SU-DHL-6 (cell line): ENCODE measurements at regions not wholly inside any gene's neighbourhood (a gene's known extent, or its start where the extent isn't known, plus 50 kb on each side); places are given as distances from the start of the nearest gene placed in this dataset.

Experiments
- H2AFZ ChIP-seq: fragments of 200-600 bp; sonication (generic); 2 replicates; pipeline ENCODE4 v1.6.1; 2014; ENCODE audit warnings: low read depth, mild to moderate bottlenecking, moderate library complexity, mixed read lengths, antibody characterized with exemption, low read length; ENCODE audit not compliant: severe bottlenecking
- H3F3A ChIP-seq: fragments of 200-600 bp; shearing (Covaris generic); 2 replicates; pipeline ENCODE4 v1.6.0; 2016; ENCODE audit warnings: antibody characterized with exemption, mild to moderate bottlenecking; ENCODE audit not compliant: insufficient read depth
- H3K27ac ChIP-seq: fragments of 200-600 bp; sonication (generic); 2 replicates; pipeline ENCODE4 v1.5.1; 2016; ENCODE audit warnings: low read depth, mild to moderate bottlenecking, low read length, moderate library complexity, mixed read lengths
- H3K27me3 ChIP-seq: fragments of 200-600 bp; sonication (generic), shearing (Covaris generic); 2 replicates; pipeline ENCODE4 v1.6.0; 2014; ENCODE audit warnings: mild to moderate bottlenecking, low read length
- H3K36me3 ChIP-seq: fragments of 200-600 bp; sonication (generic); 2 replicates; pipeline ENCODE4 v1.6.1; 2014; ENCODE audit warnings: mild to moderate bottlenecking, low read length, mixed read lengths
- H3K4me2 ChIP-seq: fragments of 300-600, 200-600 bp; shearing (Covaris generic), sonication (generic); 2 replicates; pipeline ENCODE4 v1.6.0; 2014; ENCODE audit warnings: low read length, low read depth, mild to moderate bottlenecking; ENCODE audit not compliant: poor library complexity, severe bottlenecking
- H3K4me3 ChIP-seq: fragments of 200-600 bp; sonication (generic); 2 replicates; pipeline ENCODE4 v1.5.1; 2014; ENCODE audit warnings: antibody characterized with exemption, low read length, mild to moderate bottlenecking, mixed read lengths; ENCODE audit not compliant: insufficient read depth, poor library complexity, severe bottlenecking
- H3K79me2 ChIP-seq: fragments of 200-600 bp; sonication (generic); 2 replicates; pipeline ENCODE4 v1.6.1; 2014; ENCODE audit warnings: mild to moderate bottlenecking, low read length, moderate library complexity; ENCODE audit not compliant: insufficient read depth
- H3K9ac ChIP-seq: fragments of 200-600 bp; sonication (generic); 2 replicates; pipeline ENCODE4 v1.7.0; 2014; ENCODE audit warnings: mild to moderate bottlenecking, low read length
- H3K9me2 ChIP-seq: fragments of 200-600 bp; sonication (generic); replicated peaks from 2 replicates; pipeline ENCODE4 v1.6.1; 2014; ENCODE audit warnings: low read length; ENCODE audit not compliant: insufficient read depth
- H3K9me3 ChIP-seq: fragments of 200-600 bp; sonication (generic); 2 replicates; pipeline ENCODE4 v1.6.1; 2014; ENCODE audit warnings: low read length, mixed read lengths; ENCODE audit not compliant: insufficient read depth
- H4K20me1 ChIP-seq: fragments of 200-600 bp; sonication (generic); 2 replicates; pipeline ENCODE4 v1.6.1; 2014; ENCODE audit warnings: low read depth, mild to moderate bottlenecking, antibody characterized with exemption, low read length, moderate library complexity, mixed read lengths
- EZH2phosphoT487 ChIP-seq: fragments of 200-600 bp; sonication (generic), shearing (Covaris generic); conservative IDR thresholded peaks from 2 replicates; pipeline ENCODE4 v1.6.1; 2018; ENCODE audit warnings: mild to moderate bottlenecking, antibody characterized with exemption, low read length, moderate library complexity, mixed read lengths
- TF ChIP-seq, protein P1 (sequence below): fragments of 200-600 bp; sonication (generic); IDR thresholded peaks from one replicate; pipeline ENCODE4 v1.5.1; 2017; ENCODE audit warnings: antibody characterized with exemption, mild to moderate bottlenecking, low read length, moderate library complexity; ENCODE audit not compliant: insufficient read depth, poor library complexity, severe bottlenecking

DNA sequence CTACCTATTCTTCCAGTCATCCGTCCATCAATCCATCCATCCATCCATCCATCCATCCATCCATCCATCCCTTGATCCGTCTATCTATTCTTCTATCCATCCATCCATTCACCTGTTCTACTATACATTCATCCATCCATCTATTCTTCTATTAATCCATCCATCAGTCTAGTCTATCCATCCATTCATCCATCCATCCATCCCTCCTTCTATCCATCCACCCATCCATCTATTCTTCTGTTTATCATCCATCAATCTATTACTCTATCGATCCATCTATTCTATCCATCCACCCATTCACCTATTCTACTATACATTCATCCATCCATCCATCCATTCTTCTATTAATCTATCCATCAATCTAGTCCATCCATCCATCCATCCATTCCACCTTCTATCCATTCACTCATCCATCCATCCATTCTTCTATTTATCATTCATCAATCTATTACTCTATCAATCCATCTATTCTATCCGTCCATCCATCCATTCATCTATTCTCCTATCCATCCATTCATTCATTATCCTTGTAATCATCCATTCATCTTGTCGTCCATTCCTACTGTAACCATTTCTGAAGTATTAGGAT lies 110.4 kb upstream of the ZNF516 start:
- Histone ChIP-seq H3K9me3 (no peaks in the 10 kb centered on the region), H3K9me2 (no peaks in the 10 kb centered on the region), H3K4me3 (no peak overlapping the region), H3K27ac (no peak overlapping the region), H4K20me1 (no peaks in the 10 kb centered on the region), H3K4me2 (no peak overlapping the region), H3F3A (no peaks in the 10 kb centered on the region), H3K9ac (no peak overlapping the region), H3K36me3 (no peaks in the 10 kb centered on the region), H3K79me2 (no peaks in the 10 kb centered on the region), H2AFZ (no peak overlapping the region), H3K27me3 (no peaks in the 10 kb centered on the region)
- TF ChIP-seq EZH2phosphoT487, result no peak
- TF ChIP-seq, protein P1, sequence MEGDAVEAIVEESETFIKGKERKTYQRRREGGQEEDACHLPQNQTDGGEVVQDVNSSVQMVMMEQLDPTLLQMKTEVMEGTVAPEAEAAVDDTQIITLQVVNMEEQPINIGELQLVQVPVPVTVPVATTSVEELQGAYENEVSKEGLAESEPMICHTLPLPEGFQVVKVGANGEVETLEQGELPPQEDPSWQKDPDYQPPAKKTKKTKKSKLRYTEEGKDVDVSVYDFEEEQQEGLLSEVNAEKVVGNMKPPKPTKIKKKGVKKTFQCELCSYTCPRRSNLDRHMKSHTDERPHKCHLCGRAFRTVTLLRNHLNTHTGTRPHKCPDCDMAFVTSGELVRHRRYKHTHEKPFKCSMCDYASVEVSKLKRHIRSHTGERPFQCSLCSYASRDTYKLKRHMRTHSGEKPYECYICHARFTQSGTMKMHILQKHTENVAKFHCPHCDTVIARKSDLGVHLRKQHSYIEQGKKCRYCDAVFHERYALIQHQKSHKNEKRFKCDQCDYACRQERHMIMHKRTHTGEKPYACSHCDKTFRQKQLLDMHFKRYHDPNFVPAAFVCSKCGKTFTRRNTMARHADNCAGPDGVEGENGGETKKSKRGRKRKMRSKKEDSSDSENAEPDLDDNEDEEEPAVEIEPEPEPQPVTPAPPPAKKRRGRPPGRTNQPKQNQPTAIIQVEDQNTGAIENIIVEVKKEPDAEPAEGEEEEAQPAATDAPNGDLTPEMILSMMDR, result no peak

DNA sequence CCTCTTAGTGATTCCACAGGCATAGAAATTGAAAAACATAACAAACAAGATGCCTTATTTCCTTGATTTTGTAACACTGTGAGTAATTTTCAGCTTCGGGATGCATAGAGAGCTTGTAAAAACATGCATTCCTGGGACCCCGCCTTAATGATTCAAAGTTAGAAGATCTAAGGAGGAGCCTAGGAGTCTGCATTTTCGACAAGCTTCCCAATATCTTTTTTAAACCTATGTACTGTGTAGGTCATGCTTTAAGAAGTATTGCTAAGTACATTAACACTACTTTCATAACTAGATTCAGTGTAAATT lies 109.8 kb upstream of the ZNF516 start:
- Histone ChIP-seq H3K27ac (no peak overlapping the region), H3K4me3 (no peak overlapping the region), H4K20me1 (no peaks in the 10 kb centered on the region), H3K9ac (no peak overlapping the region), H2AFZ (no peak overlapping the region), H3K9me2 (no peaks in the 10 kb centered on the region), H3K4me2 (no peak overlapping the region), H3F3A (no peaks in the 10 kb centered on the region), H3K79me2 (no peaks in the 10 kb centered on the region), H3K27me3 (no peaks in the 10 kb centered on the region), H3K9me3 (no peaks in the 10 kb centered on the region), H3K36me3 (no peaks in the 10 kb centered on the region)
- TF ChIP-seq, protein P1, result no peak
- TF ChIP-seq EZH2phosphoT487, result no peak

DNA sequence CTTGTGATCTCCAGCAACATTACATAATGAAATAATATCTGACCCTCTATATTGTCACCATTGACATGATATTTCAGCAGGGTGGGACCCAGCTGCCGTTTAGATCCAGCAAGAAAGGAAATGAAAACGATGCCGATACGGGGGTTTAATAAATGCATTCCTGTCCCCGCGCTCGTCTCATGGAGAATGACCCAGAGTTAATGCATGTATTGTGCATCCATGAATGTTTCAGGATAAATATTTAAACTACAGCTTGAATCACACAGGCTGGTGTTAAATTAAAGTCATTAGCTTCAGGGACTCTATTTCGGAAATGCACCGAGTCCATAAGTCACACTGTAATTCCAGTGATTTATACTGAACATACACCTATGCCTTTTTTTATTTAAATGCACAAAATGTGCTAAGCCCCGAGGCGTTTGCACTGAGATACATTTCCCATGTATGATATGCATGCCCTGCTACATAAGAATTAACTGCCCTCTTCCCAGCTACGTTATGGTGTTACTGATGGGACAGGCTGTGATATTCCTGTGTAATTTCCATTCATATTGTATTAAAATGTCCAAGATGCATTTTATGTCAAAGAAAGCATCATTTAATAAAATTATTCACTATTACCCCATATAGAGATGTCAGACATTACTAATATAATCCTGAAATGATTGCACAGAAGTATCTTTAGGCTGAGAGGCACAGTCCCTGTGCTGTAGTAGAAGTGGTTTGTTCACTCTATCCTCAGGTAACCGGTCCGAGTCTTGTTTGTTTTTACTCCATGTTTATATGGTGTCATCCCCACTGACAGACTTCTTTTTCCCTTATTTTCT lies 109.3 kb upstream of the ZNF516 start:
- Histone ChIP-seq H3K9ac (no peak overlapping the region), H3K27ac (no peak overlapping the region), H3K79me2 (no peaks in the 10 kb centered on the region), H3K36me3 (no peaks in the 10 kb centered on the region), H3K4me2 (no peak overlapping the region), H3K9me2 (no peaks in the 10 kb centered on the region), H2AFZ (no peak overlapping the region), H4K20me1 (no peaks in the 10 kb centered on the region), H3F3A (no peaks in the 10 kb centered on the region), H3K27me3 (no peaks in the 10 kb centered on the region), H3K9me3 (no peaks in the 10 kb centered on the region), H3K4me3 (no peak overlapping the region)
- TF ChIP-seq EZH2phosphoT487, result no peak
- TF ChIP-seq, protein P1, result no peak
